ENCODE measurements at regions not wholly inside any gene's neighbourhood (a gene's known extent, or its start where the extent isn't known, plus 50 kb on each side); places are given as distances from the start of the nearest gene placed in this dataset.

DNA sequence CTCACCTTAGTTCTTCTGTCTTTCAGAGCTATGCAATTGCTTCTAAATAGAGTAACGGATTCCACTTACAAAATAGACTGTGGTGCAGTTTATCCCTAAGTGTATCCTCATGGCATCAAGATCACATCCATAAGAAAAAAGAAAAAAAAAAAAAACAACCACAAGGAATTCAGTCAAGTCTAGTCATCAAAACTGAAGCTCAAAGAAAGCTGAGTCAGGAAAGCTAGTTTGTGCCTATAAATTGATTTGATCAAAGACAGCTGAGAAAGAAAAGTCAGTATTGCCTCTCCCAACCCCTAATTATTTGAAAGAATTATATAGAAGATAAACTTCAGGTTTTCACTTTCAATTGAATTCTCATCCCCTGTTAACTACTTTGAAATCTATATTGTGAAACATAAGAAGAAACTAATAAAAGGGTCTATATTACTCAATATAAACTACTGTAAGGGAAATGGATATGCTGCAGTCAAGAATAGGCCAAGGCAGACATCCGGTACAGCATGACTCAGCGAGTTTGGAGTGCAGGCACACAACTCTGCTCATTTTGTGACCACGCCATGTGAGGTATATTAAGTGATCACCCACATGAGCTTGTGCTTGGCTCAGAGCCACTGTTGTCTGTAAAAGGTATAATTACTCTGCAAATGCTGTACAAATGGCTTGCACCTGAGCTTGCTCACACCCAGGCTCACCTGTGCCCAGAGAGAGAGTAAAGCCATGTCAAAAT, 568.1 kb upstream of the CRIM1 start:
- DNase-seq, result no peak
- H3K9me3 Mint-ChIP-seq, result peaks cover 1 to 3% of the 10 kb centered on the region in 2 donors
- no peak for ATAC-seq (replicated peaks in 1 of 2)
- H3K4me3 Mint-ChIP-seq, result no peak overlapping the region
- H3K27me3 Mint-ChIP-seq (ENCODE audit: low read depth), result no peaks in the 10 kb centered on the region
- no peaks in the 10 kb centered on the region for H3K36me3 Mint-ChIP-seq (ENCODE audit: insufficient read depth in 2 of 2)
- no peak overlapping the region for H3K27ac Mint-ChIP-seq
- H3K4me1 Mint-ChIP-seq (ENCODE audit: low read depth), result no peaks in the 10 kb centered on the region

- Mint-ChIP-seq H3K36me3 (ENCODE audit: insufficient read depth in 2 of 2) (no peaks in the 10 kb centered on the region), H3K27ac (no peak overlapping the region), H3K27me3 (ENCODE audit: low read depth) (no peaks in the 10 kb centered on the region), H3K4me3 (no peak overlapping the region), H3K9me3 (peaks cover 1 to 3% of the 10 kb centered on the region in 2 donors), H3K4me1 (ENCODE audit: low read depth) (no peaks in the 10 kb centered on the region)
- no peak for ATAC-seq (replicated peaks in 1 of 2)
- DNase-seq, result no peak
These were observed 570.0 kb upstream of the CRIM1 start for GRCh38 chr2:35785564-35785963.

DNA sequence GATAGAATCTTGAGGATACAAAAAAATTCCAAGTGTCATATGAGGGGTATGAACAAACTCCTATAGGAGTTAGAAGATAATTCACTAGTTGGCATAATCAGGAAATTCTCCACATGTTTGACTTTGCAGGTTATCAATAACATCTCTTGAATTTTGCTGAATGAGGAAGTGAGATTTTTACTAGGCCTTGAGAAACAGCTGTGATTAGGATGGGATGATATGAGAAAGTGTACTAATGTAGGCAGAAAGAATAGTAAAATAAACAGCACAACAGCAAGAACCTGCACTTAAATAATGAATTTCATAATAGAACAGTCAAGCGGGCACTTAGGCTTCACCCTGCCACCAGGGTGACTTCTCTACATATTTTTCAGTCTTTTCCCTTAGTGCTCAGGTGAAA, 570.8 kb upstream of the CRIM1 start:
- Mint-ChIP-seq H3K27me3 (ENCODE audit: low read depth) (no peaks in the 10 kb centered on the region), H3K4me1 (ENCODE audit: low read depth) (no peaks in the 10 kb centered on the region), H3K36me3 (ENCODE audit: insufficient read depth in 2 of 2) (no peaks in the 10 kb centered on the region), H3K9me3 (peaks cover 1 to 3% of the 10 kb centered on the region in 2 donors), H3K4me3 (no peak overlapping the region), H3K27ac (no peak overlapping the region)
- DNase-seq, result no peak
- ATAC-seq (replicated peaks in 1 of 2), result no peak

DNA sequence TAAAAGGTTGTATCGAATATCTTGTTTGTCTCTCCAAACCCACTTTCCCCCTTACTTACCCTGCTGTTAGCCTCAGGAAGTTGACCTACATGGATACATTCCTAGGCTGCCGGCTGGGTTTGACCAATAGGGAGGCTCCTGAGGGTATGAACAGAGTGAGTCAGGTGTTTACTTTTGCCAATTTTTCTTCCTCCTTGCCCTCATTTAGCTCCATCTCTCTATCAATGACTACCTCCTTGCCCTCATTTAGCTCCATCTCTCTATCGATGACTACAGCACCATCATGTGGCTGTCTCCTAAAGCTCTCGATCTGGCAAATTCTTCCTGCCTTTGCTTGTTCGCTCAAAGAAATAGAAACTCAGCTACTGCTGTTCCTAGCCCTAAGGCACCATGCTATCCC, 571.9 kb upstream of the CRIM1 start:
- Mint-ChIP-seq H3K4me3 (no peak overlapping the region), H3K9me3 (peaks cover 1 to 3% of the 10 kb centered on the region in 2 donors), H3K27me3 (ENCODE audit: low read depth) (no peaks in the 10 kb centered on the region), H3K4me1 (ENCODE audit: low read depth) (no peaks in the 10 kb centered on the region), H3K36me3 (ENCODE audit: insufficient read depth in 2 of 2) (no peaks in the 10 kb centered on the region), H3K27ac (no peak overlapping the region)
- no peak for DNase-seq
- no peak for ATAC-seq (replicated peaks in 1 of 2)

DNA sequence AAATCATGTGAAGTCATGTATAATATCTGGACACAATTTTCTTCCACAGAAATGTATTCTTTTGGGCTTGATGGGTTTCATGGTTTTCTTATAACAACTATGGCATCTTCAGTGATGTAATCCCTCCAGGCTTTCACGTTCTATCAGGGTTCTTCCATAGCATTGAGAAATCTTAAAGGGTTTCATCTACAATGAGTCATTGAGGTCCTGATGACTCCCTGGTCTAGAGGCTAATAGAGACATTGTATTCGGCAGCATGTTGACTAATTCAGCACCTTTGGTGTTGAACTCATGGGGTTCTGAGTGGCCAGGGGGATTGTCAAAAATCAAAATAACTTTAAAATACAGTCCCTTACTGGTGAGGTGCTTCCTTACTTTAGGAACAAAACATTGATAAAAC, 614.0 kb upstream of the CRIM1 start:
- DNase-seq (no peak), ATAC-seq (replicated peaks in 1 of 2) (no peak)
- no peak overlapping the region for H3K27ac Mint-ChIP-seq
- H3K27me3 Mint-ChIP-seq (ENCODE audit: low read depth), result no peaks in the 10 kb centered on the region
- no peaks in the 10 kb centered on the region for H3K4me1 Mint-ChIP-seq (ENCODE audit: low read depth)
- no peak overlapping the region for H3K4me3 Mint-ChIP-seq
- H3K9me3 Mint-ChIP-seq, result peaks cover 5 to 7% of the 10 kb centered on the region in 2 donors
- no peaks in the 10 kb centered on the region for H3K36me3 Mint-ChIP-seq (ENCODE audit: insufficient read depth in 2 of 2)

GRCh38 chr2:35731674-35732073, 623.9 kb upstream of the CRIM1 start:
- Mint-ChIP-seq H3K4me1 (ENCODE audit: low read depth) (no peaks in the 10 kb centered on the region), H3K27me3 (ENCODE audit: low read depth) (no peaks in the 10 kb centered on the region), H3K36me3 (ENCODE audit: insufficient read depth in 2 of 2) (no peaks in the 10 kb centered on the region), H3K4me3 (no peak overlapping the region), H3K27ac (no peak overlapping the region), H3K9me3 (peaks cover 0 to 2% of the 10 kb centered on the region in 2 donors)
- ATAC-seq (replicated peaks in 1 of 2) (no peak), DNase-seq (no peak)

DNA sequence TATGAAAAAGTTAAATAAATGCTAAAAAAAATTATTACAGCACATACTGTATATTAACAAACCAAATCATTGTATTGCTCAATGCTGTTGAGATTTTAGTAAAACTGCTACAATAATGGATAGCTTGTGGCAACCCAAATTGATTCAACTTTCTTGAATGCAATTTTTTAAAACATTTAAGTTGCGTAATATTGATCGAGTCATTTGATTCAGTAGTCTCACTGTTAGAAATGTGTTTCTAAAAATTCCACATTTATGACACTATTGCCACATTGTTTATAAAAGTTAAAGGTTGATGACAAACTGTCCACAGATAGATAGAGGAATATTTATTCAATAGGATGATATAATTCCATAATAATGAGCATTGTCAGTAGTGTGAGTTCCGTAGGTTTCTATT, 640.7 kb upstream of the CRIM1 start:
- Mint-ChIP-seq H3K27ac (no peak overlapping the region), H3K4me1 (ENCODE audit: low read depth) (no peaks in the 10 kb centered on the region), H3K4me3 (no peak overlapping the region), H3K9me3 (no peaks in the 10 kb centered on the region), H3K27me3 (ENCODE audit: low read depth) (no peaks in the 10 kb centered on the region), H3K36me3 (ENCODE audit: insufficient read depth in 2 of 2) (no peaks in the 10 kb centered on the region)
- no peak for DNase-seq
- no peak for ATAC-seq (replicated peaks in 1 of 2)

- no peak overlapping the region for H3K4me3 Mint-ChIP-seq
- no peaks in the 10 kb centered on the region for H3K4me1 Mint-ChIP-seq (ENCODE audit: low read depth)
- DNase-seq, result no peak
- no peak overlapping the region for H3K27ac Mint-ChIP-seq
- ATAC-seq (replicated peaks in 1 of 2), result no peak
- no peaks in the 10 kb centered on the region for H3K36me3 Mint-ChIP-seq (ENCODE audit: insufficient read depth in 2 of 2)
- no peaks in the 10 kb centered on the region for H3K9me3 Mint-ChIP-seq
- no peaks in the 10 kb centered on the region for H3K27me3 Mint-ChIP-seq (ENCODE audit: low read depth)
These were observed 647.1 kb upstream of the CRIM1 start for GRCh38 chr2:35708411-35708923.

- no peak for ATAC-seq (replicated peaks in 1 of 2)
- no peaks in the 10 kb centered on the region for H3K4me1 Mint-ChIP-seq (ENCODE audit: low read depth)
- no peak for DNase-seq
- H3K27ac Mint-ChIP-seq, result no peak overlapping the region
- H3K9me3 Mint-ChIP-seq, result peaks cover 0 to 1% of the 10 kb centered on the region in 2 donors
- H3K27me3 Mint-ChIP-seq (ENCODE audit: low read depth), result no peaks in the 10 kb centered on the region
- H3K4me3 Mint-ChIP-seq, result no peak overlapping the region
- H3K36me3 Mint-ChIP-seq (ENCODE audit: insufficient read depth in 2 of 2), result no peaks in the 10 kb centered on the region
These were observed 667.3 kb upstream of the CRIM1 start for GRCh38 chr2:35688309-35688708.

DNA sequence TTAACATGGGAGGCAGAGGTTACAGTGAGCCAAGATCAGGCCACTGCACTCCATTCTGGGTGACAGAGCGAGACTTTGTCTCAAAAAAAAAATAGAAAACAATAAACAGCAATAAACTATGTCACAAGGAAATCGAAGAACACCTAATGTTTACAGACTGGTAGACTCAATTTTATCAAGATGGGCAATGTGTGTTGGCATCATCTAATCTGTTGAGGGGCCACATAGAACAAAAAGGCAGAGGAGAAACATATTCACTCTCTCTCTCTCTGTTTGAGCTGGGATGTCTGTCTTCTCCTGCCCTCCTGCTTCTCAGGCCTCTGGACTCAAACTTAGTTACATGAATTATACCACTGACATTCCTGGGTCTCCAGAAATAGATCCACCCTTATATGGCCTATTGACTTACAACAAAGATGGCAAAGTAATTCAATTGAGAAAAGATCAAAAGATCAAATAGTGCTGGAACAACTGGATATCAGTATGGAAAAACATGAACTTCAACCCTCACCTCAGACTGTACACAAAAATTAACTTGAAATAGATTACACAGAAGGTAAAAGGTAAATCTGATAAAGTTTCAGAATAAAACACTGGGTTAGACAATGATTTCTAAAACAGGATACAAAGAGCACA, 703.8 kb upstream of the CRIM1 start:
- Mint-ChIP-seq H3K27me3 (ENCODE audit: low read depth) (no peaks in the 10 kb centered on the region), H3K4me3 (no peak overlapping the region), H3K4me1 (ENCODE audit: low read depth) (no peaks in the 10 kb centered on the region), H3K27ac (no peak overlapping the region), H3K36me3 (ENCODE audit: insufficient read depth in 2 of 2) (no peaks in the 10 kb centered on the region), H3K9me3 (no peaks in the 10 kb centered on the region)
- DNase-seq, result no peak
- ATAC-seq (replicated peaks in 1 of 2), result no peak

- Mint-ChIP-seq H3K27me3 (ENCODE audit: low read depth) (no peaks in the 10 kb centered on the region), H3K36me3 (ENCODE audit: insufficient read depth in 2 of 2) (no peaks in the 10 kb centered on the region), H3K9me3 (no peaks in the 10 kb centered on the region), H3K4me1 (ENCODE audit: low read depth) (no peaks in the 10 kb centered on the region), H3K27ac (no peak overlapping the region), H3K4me3 (no peak overlapping the region)
- ATAC-seq (replicated peaks in 1 of 2) (no peak), DNase-seq (no peak)
These were observed 740.9 kb upstream of the CRIM1 start for GRCh38 chr2:35614640-35615039.

- Mint-ChIP-seq H3K27ac (no peak overlapping the region), H3K4me1 (ENCODE audit: low read depth) (no peaks in the 10 kb centered on the region), H3K27me3 (ENCODE audit: low read depth) (no peaks in the 10 kb centered on the region), H3K36me3 (ENCODE audit: insufficient read depth in 2 of 2) (no peaks in the 10 kb centered on the region), H3K4me3 (no peak overlapping the region), H3K9me3 (no peaks in the 10 kb centered on the region)
- no peak for ATAC-seq (replicated peaks in 1 of 2)
- DNase-seq, result no peak
These were observed 749.2 kb upstream of the CRIM1 start for GRCh38 chr2:35606394-35606793.

GRCh38 chr2:35598310-35598709, 757.3 kb upstream of the CRIM1 start:
- Mint-ChIP-seq H3K27me3 (ENCODE audit: low read depth) (no peaks in the 10 kb centered on the region), H3K36me3 (ENCODE audit: insufficient read depth in 2 of 2) (no peaks in the 10 kb centered on the region), H3K9me3 (peaks cover 4 to 9% of the 10 kb centered on the region in 2 donors), H3K4me3 (no peak overlapping the region), H3K4me1 (ENCODE audit: low read depth) (no peaks in the 10 kb centered on the region), H3K27ac (no peak overlapping the region)
- DNase-seq (no peak), ATAC-seq (replicated peaks in 1 of 2) (no peak)

DNA sequence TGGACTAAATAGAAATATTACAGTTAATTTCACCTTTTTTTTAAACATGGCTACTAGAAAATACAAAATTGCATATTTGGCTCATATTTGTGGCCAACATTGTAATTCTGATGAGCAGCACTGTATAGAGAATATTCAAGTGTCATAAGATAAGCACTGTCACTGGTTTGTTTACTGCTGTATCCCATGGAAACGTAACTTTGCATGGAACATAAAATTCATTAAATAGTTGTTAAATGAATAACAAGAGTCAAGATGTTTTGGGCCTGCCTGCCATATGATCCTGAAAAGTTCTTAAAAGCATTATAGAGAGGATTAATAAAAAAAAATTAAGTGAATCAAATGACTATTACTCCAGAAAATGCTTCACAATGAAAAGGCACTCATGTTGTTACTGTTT, 763.7 kb upstream of the CRIM1 start:
- H3K27me3 Mint-ChIP-seq (ENCODE audit: low read depth), result no peaks in the 10 kb centered on the region
- ATAC-seq (replicated peaks in 1 of 2) (no peak), DNase-seq (no peak)
- peaks cover 3% of the 10 kb centered on the region in 2 donors for H3K9me3 Mint-ChIP-seq
- no peak overlapping the region for H3K27ac Mint-ChIP-seq
- no peak overlapping the region for H3K4me3 Mint-ChIP-seq
- H3K36me3 Mint-ChIP-seq (ENCODE audit: insufficient read depth in 2 of 2), result no peaks in the 10 kb centered on the region
- no peaks in the 10 kb centered on the region for H3K4me1 Mint-ChIP-seq (ENCODE audit: low read depth)
